HG03378 (cell line): ENCODE measurements at regions not wholly inside any gene's neighbourhood (a gene's known extent, or its start where the extent isn't known, plus 50 kb on each side); places are given as distances from the start of the nearest gene placed in this dataset.
"Not testable (repeated sequence)": the region's sequence is repeated elsewhere in the genome, so short reads cannot be mapped to it uniquely, and the experiment has no call there.

Source experiments
- ATAC-seq: cut with Tn5 transposase; IDR thresholded peaks from one replicate; pipeline ENCODE4 v1.9.1; 2021; ENCODE audit warnings: mild to moderate bottlenecking, moderate library complexity; ENCODE audit not compliant: unreplicated experiment

DNA sequence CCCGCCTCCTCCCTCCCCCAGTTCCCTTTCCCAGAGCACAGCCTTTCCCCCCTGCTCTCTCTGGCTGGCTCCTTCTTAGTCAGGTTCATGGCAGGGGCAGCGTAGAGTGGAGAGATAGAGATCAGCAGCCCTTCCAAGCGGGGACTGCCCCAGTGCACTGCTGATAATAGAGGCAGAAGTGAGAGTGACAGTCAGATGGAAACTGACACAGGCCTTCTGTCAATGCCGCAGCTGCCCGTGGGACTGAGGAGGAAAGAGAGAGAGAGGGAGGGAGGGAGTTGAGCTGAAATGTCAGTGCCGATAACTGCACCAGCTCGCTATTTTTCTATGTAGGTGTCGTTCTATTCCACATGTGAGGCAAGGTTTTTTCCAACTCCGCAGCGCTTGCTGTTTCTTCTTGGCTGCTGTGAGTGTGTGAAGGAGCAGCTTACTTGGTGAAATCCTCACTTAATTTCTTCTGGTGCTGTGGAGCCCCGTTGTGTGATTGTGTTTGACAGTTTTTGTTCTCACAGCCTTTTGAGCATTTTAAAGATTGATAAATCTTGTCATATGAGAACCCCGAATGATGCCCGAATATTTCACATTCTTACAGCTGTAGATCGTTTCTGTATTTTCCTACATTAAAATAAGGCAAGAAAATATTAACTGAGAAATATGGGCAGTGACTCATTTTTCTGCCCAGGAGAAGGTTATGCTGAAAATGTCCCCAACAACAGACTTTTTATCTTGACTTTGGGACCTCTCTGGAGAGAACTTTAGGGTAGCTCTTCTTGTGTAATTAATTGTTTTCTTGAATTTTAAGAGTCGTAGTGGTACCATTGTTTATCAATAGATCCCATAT lies 386.4 kb upstream of the MMS22L start:
- peak; percentile 100 for ATAC-seq

DNA sequence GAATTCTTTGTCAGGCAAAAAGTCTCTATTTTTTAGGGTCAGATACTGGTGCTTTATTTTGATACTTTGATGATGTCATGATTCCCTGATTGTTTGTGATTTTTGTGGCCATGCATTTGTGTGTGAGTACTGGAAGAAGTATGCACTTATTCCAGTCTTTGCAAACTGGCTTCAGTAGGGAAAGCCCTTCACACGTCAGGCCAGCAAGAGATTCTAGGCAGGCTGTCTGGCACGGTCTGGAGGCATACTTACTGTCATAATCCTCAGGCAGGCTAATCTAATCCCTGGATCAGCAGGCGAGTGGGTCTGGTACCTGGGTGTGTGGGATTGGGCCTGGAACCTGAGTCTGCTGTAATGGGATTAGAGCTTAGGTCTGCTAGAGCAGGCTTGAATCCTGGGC lies 391.8 kb upstream of the MMS22L start:
- no peak for ATAC-seq

DNA sequence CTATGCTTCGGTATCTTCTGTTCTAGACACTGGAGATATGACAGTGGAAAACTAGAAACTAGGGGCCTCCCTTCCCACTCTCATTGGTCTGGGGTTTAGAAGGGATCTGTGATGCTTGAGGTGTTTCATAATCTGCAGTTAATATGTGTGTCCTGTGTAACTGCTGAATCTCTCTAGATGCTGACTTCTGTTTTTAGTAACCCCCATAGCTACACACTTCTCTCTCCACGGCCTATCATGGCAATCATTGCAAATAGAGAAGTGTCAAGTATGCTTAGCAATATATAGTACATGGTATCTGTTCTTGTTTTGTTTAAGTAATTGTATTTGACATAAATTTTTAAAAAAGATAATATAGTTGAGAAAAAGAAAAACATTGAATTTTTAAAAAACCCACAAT lies 394.6 kb upstream of the MMS22L start:
- no peak for ATAC-seq

DNA sequence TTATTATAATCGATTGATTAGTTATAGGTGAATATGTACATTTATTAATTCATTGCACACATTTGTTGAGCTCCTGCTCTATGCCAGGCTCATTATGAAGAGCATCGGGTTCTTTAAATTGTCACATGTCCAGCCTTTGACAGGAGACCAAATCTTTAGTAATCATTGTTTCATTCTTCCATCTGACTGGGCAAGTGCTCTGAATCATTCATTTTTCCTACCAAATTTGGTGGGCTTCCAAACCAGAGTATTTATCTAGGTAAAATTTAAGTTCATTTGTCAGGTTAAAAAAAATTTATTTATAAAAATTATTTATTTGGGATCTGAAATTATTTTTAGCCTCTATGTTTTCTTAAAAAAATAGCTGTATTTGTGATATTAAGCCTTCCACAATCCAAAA lies 404.9 kb upstream of the MMS22L start:
- ATAC-seq = no peak

DNA sequence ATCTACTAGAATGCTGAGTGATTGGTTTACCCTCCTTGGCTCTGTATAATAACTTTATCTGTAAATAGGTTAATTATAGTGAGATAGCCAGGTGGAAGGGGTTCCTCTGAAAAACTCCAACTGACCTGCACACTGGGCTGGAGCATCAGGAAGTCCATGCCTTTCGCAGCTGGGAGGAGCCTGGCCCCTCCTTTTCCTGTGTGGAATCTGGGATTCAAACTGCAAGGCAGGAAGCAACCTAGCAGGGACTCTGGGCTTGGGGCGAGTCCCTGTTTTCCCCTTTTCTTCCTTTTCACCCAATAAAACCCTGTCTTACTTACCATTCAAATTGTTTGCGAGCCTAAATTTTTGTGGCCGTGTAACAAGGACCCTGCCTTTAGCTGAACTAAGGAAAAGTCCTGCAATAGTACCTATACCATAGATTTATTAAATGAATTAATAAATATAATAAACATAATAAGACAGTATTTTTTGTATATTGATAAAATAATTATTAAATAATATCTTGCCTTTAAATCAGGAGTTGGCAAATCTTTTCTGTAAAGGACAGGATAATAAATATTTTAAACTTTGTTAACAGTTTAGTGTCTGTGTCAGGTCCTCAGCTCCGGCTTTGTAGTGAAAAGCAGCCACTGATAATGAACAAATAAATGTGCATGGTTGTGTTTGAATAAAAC lies 406.2 kb upstream of the MMS22L start:
- ATAC-seq = no peak

DNA sequence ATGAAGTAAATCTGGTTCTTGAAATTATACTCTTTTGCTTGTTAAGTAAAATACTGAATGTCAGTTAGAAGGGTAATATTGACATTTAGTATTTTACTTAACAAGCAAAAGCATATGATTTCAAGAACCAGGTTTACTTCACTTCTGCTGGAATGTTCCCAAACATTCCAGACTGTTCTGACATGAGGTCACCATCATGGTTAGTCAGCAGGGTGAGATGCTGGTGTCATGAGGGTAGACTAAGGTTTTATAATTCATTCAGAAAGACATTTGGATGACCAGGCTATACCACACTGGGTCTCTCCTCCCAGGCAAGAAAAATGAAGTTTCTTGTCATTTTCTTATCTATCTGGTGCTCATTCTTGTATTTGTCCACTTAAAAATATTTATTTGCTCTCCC lies 414.4 kb upstream of the MMS22L start:
- ATAC-seq = no peak

DNA sequence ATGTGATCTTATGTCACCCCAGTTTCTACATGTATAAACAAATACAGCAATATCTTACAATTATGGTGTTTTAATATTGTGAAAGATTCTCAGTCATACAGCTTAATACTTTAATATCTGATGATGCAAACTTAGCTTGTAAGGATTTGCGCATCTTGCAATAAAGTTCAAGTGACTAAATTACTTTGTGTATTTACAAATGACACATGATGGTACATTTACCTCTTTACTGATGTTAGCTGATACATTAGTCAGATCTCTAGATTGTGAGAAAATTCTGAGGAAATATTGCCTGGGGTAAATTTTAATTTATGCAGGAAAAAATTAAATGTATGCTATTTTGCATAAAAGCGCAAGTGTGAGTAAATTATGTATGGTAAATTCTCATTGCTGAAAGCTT lies 418.8 kb upstream of the MMS22L start:
- no peak for ATAC-seq

DNA sequence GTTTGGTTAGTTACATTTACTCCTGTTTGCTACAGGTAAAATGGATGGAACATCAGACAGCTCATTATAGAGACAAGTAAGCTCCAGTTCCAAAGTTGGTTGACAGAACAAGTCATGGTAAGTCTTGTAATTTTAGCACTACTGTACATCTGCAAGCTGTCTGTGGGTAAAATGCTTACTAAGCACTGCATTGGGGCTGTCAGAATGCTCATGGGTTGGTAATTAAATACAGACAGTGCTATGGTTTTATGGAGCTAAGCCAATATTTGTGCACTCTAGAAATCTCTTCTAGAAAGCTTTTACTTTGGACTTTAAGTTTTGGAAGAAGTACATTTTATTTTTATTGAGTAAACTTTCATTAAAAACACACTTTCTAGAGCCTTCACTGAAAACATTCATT lies 419.2 kb upstream of the MMS22L start:
- ATAC-seq = no peak

DNA sequence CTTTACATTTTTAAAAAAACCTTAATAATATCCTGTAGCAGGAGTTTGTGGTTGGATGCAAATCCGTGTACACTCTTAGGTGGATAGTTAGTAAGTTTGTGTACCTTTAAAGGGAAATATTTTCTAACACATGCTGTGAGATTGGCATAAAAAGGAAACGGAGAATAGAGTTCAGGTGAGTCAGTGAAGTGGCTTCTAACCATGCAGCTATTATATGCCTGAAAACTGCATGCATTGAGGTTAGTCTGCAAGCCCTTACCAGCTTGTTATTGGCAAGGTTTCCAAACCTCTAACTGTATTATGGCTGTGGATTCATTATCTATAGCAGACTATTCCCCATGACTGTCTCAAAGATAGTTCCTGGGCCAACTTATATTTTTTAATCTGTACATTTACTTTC lies 420.6 kb upstream of the MMS22L start:
- ATAC-seq = no peak

DNA sequence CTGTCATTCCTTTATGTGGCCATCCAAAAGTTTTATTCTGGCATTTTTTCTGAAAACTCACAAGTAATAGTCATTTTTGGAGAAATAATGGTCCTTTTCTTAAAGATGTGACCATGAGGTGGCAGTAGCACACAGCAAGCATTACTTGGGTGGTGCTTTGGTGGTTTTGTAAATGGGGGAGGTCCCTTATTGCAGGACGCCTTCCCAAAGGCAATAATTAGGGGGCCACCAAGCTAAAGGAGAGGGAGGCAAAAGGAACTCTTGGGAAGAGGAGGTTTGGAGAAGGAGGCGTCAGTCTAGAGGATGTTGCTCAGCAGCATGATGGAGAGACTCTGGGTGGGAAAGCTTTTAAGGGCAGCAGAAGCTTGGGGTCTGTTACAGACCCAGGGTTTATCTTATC lies 422.6 kb upstream of the MMS22L start:
- no peak for ATAC-seq

DNA sequence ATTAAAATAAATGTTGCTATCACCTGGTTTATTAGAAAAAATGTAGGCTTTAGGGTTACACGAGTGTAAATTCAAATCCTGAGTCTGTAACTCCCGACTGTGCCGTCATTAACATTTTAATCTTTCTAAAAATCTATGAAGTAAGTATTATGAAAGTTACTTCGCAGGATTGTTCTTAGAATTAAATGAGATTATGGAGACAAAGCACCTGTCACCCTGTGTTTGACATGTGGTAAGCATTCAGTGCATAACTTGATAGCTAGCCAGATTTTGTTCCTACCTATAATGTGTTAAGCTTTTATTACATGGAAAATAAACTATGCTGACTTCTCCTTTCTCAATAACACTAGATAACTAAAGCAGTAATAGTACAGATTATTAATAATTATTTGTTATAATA lies 429.7 kb upstream of the MMS22L start:
- no peak for ATAC-seq

DNA sequence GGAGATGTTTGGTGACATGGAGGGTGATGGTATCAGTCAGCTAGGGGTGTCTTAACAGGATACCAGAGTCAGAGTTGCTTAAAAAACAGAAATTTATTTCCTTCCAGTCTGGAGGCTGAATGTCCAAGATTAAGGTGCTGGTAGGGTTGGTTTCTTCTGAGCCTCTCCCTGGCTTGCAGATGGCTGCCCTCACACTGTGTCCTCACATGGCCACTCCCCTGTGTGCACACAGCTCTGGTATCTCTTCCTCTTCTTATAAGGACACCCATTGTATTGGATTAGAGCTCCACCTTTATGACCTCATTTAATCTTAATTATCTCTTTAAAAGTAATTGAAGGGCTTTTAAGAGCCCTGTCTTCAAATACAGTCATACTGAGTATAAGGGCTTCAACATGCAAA lies 431.8 kb upstream of the MMS22L start:
- no peak for ATAC-seq

DNA sequence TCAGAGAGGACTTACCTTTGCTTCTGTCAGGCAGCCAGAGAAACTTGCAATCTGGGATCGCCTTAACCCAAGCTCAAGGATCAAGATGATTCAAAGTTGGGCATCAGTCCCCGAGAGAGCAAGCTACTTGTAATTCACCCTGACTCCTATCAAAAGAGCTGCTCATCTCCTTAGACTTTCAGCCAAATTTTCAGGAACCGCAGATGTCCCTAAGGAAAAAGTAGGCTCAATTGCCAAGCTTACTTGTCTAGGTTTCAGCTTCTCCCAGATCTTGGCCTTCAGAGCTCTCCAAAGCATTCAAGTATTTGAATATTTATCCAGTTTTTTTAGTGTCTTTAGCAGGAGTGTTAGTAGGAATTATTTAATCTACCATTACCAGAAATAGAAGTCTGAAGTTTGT lies 434.1 kb upstream of the MMS22L start:
- no peak for ATAC-seq

DNA sequence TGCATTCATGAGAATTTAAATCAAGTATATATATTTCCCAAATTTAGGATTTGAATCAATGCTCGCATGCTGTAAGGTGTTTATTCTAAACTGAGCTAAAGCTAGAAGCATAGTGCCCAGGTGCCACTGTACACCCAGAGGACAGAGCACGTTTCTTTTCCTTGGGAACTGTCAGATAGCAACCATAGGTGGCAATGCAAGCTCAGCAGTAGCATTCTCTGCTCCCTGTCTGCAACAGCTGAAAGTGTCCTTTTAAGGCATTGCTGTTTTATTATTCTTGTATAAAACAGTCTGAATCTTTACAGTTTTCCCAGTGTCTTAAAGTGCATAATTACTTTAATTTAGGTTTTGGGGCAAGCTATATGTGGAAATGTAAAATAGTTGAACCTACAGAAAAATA lies 443.4 kb upstream of the MMS22L start:
- no peak for ATAC-seq

DNA sequence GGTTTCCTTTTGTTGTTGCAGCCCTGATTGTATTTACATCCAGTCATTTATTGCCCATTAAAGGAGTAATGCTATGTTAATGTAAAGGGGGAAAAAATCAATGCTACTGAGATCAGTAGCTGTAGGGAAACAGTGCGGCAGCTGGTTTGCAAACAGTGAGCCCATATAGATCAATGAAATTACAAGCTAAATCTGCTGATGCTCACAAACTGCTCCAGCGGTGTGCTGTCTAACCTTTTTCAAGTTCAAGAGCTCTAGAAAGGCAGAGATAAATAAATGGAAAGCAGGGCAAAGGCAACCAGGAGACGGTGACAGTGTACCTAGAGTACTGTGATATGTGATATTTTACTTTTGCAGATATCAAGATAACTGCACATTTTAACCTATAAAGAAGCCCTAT lies 449.0 kb upstream of the MMS22L start:
- ATAC-seq = no peak

DNA sequence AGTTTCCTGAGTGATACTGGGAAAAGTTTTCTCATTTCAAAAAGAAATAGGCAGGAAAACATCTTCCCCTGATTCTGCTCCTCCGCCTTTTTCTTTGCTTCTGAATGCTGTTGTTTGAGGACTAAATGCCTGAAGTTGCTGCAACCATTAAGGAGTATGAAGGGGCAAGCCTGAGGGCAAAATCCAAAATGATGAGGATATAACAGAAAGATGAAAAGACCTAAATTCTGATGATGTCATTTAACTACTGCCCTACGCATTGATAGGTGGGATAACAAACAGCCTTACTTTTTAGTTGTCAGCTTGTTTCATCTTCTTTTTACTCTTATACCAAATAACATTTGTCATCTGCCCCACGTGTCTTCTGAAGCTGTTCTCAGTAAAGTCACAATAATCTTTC lies 474.6 kb upstream of the MMS22L start:
- no peak for ATAC-seq

DNA sequence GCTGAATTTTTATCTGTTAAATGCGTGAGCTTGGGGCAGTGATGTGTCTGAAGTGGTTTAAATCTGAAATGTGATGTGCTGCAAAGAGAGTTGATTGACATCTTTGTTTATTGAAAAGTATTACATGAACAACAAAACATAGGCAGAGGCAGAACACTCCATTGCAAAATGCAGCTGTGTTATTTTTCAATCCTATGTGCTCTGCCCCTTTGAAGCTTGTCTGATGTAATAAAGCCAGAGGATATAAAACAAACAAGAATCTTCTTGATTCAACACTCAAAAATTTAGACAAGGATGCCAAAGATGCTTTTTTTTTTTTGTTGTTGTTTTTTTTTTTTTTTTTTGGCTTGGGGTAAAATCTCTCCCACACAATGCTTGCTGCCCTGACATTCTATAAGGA lies 482.4 kb upstream of the MMS22L start:
- no peak for ATAC-seq

DNA sequence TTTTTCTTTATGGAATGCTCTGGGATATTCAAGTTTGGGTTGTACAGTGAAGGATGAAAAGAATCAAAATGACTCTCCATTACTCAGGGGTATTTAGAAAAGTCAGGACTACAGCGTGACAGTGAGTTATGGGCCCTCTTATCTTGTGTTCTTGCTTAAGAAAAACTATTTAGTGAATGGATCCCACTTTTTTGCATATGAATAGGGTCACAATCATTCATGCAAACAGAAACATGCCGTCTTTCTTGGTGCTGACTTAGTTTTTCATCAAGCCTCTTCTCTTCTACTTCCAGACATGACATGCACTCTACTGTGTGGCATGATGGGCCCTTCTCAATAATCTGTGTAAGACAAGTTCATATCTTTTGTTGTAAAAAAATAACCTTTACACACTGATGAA lies 488.4 kb upstream of the MMS22L start:
- ATAC-seq = no peak

DNA sequence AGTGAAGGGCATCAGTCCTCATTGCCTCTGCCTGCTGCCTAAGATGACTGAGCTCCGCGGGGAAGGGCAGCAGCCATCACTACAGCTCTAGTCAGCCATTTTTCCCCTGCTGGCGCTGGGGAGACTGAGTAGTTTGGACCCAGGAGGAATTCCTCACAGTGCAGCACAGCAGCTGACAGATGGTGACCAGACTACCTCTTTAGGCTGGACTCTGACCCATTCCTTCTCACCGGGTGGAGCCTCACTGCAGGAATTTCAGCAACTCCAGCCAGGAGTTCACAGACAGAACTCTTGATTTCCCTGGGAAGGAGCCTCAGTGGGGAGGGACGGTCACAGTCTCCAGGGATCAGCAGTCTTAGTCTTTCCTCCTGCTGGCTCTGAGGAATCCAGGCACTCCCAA lies 492.0 kb upstream of the MMS22L start:
- ATAC-seq = no peak

DNA sequence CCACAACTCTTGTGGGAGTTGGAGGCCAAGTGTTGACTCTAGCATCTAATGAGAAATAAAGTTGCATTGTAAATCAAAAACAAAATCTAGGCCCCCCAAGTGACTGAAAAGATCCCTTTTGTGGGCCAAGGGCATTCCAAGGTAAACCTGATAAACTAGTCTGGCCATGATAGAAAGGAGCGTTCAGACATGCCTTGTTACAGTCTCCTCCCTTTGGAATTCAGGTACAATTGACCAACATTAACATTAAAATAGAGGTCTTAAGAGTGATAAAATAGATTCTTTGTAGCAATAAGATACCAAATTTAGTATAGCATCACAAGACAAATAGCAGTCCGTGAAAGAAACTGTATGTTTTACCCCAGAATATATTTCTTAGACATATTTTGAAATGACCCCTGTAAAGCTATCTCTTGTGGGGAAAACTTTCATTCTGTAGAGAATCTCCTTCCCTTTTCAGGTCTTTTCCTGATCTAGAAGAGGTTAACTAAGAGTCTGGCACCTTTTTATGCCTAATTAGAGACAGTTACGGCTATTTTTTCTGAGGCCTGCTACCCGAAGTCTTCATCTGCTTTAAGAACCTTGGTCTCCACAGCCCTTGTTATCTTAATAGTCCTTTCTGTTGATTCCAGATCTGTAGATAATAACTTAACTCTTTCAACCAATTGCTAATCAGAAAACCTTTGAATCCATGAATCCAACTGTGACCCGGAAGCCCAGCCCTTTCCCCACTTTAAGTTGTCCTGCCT lies 495.4 kb upstream of the MMS22L start:
- ATAC-seq = no peak

DNA sequence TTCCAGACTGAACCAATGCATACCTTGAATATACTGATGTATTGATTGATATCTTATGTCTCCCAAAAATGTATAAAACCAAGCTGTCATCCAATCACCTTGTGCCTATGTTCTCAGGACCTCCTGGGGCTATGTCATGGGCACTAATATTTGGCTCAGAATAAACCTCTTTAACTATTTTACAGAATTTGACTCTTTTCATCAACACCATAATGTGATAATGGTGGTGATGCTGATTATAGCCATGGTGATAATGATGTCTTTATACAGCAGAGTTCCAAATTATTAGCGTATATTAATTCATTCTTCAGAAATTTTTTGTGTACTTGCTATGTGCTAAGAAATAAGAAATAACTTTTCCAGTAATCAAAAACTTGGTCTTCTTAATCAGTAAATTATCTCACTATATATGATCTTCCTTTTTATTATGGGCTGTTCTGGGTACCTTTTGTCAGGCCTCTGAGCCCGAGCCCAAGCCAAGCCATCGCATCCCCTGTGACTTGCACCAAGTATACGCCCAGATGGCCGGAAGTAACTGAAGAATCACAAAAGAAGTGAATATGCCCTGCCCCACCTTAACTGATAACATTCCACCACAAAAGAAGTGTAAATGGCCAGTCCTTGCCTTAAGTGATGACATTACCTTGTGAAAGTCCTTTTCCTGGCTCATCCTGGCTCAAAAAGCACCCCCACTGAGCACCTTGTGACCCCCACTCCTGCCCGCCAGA lies 496.2 kb upstream of the MMS22L start:
- ATAC-seq = not testable (repeated sequence)
